AG20443 (cell line): ENCODE measurements at regions not wholly inside any gene's neighbourhood (a gene's known extent, or its start where the extent isn't known, plus 50 kb on each side); places are given as distances from the start of the nearest gene placed in this dataset.
A peak's percentile ranks its signal among the peaks of the same experiment; 100 is the strongest.

Experiments used
- DNase-seq: peaks from one replicate; pipeline ENCODE4 v3.0.0; 2012; ENCODE audit warnings: low spot score, mixed read lengths

DNA sequence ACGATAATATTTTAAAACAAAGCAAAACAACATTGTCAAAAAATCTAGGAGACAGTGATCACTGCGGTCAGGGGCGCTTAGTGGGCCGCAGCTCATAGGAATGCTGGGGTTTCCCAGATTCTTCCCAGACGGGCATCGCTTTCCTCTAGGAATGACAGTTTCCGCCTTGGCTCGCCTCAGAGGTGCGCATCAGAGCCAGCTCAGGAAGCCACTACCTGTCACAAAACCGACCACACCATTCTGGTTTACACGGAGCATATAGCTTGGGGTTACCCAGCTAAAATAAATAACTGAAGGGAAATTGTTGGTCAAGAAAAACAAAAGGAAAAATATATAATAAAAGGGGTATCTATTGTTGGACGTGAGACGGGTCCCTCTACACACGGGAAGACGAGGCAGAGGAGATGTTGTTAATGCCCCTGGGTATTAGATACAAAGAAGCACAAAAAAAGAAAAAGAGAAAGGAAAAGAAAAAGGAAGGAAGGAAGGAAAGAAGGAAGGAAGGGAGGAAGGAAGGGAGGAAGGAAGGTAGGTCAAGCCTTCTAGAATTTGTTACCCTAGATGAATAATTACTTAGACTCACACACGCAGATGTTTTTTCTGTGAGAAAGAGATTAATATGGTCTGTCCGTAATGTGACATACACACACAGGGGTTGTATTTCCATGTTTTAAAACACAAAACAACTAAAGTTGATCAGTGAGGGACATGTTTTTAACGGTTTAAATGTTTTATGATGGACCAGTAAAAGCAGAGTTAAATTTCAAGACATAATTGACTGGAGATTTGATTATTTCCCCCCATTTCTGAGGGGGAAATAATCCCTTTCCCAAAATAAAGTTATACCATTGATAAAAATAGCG, 292.4 kb upstream of the NFE2L3 start:
- no peak for DNase-seq

DNA sequence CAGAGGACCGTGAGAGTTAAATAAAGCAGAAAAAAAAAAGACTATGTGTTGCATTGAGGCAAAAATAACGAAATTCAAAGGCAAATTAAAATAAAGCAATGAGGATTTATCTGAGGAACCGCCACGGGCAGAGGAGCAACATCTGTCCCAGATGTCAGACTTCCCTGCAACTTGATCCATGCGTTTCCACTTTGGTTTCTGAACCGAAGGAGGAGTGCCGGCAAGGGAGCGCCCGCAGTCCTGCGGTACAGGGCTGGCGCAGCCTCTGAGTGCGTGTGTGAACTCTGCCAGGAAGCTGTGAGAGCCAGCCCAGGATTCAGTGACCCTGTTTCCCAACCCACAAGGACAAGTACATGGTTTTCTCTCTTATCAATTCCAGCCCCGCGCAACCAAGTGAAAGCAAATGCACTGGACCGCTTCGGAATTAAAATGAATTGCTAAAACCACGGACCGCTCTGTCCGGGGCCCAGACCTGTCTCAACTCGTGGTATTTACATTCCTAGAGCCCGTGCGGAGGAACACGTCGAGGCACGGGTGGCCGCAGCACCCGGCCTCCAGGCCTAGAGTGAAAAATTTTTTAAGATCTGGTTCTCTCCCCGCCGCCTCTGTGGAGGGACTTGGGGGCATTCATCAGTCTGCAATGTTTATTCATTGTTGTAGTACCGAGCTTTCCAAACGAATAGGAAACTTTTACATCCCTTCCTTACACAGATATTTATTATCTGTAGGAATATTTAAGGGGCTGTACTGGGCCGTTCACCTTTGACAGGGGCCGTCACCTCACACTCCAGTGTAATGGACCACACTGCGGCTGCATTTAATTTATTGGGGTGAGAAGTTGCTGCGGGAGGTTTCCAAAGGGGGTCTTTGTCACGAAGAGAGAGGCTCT, 291.5 kb upstream of the NFE2L3 start:
- peak; percentile 47 for DNase-seq

DNA sequence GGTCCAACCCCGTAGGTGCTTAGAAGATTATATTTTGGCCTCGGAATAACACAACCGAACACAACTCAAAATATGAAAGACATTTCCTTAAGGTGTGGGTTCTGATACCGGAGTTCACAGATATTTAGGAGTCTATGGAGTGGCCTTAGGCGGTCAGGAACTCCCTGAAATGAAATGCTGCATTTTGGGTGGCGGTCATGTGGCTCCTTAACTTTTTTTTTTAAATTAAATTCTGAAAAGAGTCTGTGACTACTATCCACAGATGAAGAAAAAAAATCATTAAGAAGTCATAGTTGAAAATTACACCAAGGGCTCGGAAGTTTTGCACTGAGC, 290.9 kb upstream of the NFE2L3 start:
- no peak for DNase-seq

DNA sequence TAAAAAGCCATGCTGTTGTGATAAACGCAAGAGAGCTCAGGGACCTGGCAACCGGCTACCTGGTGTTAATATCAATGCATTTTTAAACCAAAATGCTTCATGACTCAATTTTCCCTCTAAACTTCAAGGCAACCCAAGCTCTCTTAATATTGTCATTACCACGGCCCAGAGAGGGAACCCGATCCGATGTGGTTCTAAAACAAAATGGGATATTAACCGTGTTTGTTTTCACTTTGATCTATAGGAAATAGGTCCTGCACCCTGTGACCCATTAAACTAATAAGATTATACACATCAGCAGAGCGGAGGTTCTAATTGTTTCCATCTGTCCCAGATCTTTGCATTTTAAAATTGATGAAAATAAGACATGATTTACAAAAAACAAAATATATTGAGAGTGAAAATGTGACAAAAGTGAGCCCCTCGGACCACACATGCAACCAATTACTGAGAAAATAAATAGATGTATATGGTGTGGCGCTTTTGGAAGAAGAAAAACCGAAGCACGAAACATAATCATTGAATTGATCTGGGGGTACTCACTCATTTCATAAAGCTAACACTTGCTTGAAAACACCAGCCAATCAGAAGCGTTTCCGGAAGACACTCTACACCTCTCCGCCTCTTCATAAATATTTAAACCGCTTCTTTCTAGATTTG, 290.3 kb upstream of the NFE2L3 start:
- DNase-seq: no peak

DNA sequence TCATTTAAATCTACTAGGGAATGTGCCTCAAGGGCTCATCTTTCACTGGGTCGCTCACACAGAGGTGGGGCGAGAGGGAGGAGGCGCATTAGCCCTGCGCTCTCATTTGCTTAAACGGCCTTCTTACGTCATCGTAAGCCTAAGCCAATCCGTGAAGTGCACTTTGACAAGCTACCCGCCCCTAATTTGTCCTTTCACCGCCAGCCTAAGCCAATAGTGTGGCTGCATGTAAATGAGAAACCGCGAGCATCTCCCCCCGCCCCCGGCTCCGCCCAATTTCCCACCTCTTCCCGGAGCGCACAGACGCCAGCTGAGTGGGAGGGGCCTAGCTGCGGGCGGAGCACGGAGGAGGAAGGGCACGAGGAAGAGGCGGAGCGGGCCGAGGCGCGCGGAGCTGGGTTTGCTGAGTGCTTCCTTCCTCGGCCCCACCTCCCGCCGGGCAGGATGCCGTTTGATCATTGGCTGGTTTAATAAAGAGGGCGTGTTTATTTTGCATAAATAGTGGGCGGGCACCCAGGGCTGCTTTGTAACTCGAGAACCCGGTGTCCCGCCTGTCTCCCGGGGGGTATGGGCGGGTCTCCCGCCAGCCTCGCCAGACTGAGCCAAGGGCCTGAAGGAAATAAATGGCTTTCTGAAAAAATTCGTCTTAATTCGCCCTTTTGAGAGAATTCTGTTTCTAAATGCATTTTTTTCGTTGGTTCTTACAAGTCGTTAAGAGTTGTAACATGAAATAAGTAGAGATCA, 289.6 kb upstream of the NFE2L3 start:
- DNase-seq: peak; percentile 97

DNA sequence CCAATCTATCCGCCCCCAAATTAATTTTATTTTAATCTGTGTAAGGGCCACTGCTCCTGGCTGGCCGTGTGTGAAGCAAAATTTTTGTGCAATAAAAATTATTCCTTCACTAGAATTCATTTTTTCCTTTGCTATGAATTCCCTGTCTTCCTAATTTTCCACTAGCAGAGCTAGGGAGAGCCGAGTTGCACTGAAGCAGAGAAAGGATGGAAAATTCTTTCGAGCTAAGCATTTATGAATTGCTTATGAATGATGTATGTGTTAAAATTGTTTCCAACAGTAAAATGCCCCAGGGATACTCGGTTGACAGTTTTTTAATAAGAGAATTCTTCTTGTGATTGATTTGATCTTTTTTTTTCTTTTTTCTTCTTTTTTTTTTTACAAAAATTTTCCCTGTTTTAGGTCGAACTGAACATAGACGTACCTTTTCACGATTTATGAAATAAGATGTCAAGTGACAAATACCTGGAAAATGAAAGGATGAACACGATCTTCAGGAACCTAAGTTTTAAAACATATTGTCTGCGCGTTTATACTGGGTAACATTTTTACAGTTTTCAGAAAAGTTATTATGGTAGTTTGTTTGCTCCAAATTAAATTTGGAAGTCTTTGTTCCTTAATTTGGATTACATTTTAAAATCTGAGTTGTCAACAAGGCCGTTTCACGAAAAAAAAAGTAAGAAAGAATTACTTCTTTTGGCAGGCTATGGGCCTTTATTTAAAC, 288.8 kb upstream of the NFE2L3 start:
- DNase-seq: no peak

DNA sequence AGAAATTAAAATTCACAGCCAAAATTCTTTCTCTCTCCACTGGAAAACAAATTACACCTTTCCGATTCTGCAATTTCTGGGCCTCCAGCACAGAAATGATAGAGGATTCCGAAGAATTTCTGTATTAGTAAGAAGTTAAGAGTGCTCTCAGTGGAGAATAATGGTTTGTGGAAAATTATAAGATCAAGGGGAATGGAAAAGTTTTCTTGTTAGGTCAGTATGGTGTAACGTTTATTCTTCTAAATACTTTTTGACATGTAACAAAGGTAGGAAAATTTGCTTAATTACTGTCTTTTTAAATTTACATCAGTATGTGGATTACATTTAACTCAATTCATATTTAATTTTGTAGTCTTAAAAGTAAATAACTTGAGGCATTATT, 288.3 kb upstream of the NFE2L3 start:
- no peak for DNase-seq

DNA sequence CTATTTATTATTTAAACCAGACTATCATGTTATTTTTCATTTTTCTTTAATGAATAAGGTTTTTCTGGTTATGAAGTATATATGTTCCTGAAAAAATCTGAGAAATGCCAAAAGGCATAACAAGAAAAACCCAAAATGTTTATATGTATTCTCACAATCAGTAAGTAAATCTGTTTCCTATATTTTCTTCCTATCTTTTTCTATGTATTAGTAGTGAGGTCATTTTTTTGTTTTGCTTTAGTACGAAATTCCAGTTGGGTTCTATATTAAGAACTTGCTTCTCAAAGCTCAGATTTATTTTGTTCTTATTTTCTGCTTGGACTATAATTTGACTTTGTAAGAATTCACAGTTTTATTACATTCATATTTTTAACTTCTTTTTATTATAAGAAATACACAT, 287.5 kb upstream of the NFE2L3 start:
- no peak for DNase-seq

DNA sequence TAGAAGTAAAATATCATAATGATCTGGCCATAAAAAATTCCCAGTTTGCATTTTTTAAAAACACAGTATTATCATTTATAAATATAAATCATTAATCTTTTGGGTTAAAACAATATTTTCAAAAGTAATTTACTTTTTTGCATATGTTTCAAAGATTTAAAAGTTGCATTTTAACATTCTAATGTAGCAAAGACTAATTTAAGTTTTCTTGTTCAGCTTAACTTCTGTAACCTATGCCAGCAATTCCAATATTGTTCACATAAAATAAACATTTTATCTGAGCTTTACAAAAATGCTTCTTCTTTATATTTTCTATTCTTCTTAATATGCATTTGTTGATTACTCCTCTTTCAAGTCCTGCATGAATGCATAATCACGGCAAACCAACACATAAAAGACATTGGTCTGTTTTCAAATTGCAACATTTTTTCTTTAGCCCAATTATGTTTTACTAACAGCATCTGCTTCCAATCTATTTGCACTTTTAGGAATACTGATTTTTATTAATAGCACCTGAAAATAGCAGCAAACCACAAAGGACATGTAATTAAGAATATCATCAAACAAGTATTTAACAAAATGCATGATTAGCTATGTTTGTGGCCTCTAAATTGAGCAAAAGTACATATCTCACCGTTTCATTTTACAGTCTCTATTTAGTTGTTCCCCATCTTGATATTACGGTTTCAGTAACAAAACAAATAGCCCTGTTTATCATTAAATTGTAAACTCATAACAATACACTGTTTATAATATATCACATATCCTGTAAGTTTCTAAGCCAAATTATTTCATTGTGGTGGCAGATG, 286.9 kb upstream of the NFE2L3 start:
- DNase-seq: no peak

DNA sequence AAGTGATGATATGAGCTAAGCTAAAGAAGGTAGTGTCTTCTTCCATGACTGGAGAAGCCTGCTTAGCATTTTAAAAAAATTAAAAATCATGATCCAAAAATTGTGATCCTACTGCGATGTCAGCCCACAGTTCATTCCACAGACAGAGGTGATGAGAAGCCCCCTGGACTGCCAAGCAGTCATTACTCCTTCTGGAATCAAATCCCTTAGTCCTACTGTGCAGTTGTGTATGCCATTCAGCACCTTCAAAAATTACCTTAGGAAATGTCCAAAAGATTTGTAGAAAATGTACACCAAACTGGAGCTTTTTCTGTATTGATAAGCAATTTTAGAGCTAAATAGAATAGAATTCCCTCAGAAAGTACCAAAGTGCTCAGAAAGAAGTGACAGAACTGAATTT, 283.5 kb upstream of the NFE2L3 start:
- no peak for DNase-seq

DNA sequence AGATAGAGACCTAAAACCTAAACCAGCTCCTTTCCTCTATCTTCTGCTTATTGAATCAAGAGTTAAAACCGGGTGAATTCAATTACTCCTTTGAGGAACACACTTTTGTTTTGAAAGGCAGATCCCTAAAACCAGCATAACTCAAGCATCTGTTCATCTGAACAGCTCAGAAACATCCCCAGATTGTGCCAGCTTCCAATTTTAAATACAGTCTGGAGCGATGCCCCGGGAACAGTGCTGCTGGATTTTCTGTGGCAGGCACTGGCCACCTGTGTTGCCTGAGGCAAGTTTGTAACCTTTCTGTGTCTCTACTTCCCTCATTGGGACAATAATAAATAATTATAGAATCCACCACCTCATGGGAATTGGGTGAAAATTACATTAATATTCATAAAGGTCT, 281.4 kb upstream of the NFE2L3 start:
- DNase-seq: no peak

DNA sequence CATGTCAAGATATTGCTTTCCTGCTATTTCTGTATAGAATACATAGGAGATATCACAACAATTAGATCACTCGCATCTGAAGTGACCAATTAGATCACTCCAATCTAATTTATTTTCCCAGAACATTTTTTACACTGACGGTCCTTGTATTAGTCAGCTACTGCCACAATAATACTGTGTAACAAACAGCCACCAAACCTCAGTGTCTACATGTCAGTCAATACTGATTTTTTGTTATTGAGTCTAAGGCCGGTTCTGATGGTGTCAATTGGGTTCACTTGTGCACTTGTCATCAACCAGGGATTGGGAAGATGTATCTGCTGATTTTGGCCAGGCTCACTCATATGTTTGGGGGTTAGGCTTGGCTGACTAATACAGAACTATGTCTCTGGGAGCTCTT, 275.9 kb upstream of the NFE2L3 start:
- no peak for DNase-seq

DNA sequence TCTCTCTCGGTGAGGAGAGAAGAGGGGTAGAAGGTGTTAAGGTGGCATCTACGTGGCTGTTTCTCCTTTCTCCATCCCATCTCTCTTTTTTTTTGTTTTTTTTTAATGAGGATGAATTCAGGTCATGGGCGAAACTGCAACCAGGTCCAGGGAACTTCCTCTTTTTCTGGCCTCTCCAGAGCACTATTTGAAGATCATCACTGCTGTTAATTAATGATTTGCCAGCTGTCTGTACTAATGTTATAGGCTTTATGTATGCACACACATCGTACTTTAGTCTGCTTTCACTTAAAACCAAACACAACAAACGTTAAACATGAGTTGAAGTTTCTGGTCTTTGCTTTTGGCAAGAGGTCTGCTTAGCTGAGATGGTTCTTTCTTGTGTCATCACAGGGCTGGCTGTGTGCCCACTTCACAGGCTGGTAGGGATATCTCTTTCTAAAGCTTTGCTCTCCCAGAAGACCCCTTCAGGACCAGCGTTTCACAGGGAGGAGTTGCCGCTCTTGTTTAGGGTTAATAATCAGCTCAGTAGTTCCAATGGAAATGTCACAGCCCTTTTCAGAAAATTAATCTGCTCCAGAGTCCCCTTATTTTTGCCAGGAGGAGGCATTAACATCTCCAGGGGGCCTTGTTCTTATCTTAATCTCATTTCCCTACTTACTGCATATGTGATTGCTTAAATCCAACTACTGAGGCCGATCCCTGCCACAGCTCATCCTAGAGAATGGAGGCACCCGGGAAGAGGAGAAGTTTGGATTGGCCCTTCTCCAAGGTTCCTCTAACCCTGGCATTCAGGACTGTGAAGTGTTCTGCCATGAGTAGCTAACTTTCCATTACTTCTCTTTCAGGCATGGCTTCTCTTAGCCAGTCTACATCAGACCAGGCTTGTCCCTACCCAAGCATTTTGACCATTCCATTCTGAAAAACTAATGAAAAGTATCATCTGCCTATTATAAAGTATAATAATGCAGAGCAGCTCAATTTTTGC, 273.9 kb upstream of the NFE2L3 start:
- no peak for DNase-seq

DNA sequence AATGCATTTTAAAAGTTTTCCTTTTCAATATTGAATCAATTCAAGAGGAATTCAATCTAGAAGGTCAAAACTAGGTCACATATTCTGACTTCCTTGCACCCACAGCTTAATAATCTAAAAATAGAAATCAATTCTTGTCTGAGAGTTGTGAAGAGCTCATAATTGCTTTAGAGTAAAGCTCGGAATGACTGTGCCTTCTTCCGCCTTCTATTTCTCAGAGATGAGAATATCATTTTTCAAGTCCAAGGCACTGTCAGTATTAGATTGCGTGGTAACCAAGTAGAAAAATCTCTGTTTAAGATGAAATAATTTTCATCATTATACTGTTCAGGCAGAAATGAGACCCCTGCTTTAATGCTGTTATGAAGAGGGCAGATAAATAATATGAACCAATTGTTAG, 272.2 kb upstream of the NFE2L3 start:
- no peak for DNase-seq

DNA sequence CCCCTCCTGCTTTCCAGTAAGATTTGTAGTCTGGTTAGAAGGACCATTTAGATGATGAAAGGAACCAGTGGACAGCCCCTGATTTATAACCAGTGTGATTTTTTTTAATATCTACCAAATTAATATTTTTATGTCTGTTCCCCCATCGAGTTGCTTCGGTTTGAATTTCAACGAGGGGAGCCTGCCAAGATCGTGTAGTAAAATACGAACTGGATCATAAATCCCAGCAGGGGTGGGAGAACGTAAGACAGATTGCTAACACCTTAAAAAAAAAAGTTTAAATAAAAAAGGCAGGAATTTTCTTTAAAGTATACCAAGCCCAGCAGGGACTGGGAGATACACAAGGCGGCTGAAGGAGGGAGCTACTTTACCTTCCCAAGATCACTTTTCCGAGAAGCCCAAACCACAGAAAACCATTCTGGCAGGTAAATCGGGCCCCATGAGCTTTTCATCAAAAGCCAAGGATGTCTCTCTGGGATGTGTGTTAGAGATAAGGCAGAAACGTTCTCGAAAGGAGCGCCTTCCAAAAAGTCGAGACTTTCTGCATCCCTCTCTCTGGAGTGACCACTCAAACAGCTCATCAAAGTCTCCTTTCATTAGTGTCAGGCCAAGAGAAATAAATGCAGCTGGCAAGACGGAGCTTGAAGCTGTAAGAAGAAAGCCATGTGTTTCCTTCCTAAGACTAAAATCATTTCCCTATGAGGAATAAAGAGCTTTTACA, 270.5 kb upstream of the NFE2L3 start:
- DNase-seq: no peak

DNA sequence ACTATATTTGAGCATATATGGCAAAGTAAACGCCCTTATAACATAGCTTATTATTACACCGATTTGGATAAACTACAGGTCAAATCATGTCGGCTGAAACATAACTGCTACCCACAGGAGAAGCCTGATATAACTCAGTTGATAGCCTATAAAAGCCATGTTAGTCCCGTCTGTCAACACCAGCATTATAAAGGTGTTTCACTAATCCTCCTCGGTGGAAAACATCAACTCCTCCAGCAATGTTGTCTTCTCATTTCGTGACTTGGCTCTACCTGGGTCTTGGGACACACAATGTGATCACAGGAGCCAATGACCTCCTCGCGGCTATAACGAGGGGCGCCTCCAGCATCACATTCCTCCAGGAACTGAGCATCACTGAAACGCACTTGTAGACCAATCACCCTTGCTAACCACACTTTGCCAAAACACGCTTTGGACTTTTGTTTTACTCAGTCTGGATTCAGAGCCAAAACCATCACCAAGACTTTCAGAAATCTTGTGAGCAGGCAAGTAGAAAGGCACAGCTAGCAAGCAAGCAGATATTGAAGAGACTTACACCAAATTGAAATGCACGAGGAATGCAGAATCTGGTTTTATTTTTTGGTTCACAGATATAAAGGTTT, 269.7 kb upstream of the NFE2L3 start:
- DNase-seq: no peak

DNA sequence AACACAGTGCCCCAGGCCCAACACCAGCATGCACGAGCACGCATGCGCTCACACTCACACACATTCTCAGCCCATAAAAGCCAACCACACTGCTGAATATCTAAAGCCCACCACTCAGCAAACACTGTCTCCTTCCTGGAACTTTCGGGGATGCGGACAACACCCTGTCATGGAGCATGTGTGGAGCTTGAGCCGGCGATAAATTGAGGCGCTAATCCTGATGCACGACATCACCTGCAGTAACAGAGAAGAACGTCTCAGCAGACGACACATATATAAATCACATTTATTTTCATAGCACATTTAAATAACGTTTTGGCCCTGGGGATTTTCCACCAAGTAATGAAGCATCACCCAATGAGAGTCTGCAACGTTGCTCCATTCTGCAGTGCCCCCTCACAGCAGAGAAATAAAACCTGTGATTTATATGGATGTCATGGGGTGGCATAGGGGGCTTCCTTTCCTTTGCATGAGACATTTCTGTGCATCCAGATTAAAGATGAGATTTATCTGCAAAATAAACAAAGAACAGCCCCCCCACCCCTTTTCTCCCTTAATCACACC, 267.7 kb upstream of the NFE2L3 start:
- no peak for DNase-seq

DNA sequence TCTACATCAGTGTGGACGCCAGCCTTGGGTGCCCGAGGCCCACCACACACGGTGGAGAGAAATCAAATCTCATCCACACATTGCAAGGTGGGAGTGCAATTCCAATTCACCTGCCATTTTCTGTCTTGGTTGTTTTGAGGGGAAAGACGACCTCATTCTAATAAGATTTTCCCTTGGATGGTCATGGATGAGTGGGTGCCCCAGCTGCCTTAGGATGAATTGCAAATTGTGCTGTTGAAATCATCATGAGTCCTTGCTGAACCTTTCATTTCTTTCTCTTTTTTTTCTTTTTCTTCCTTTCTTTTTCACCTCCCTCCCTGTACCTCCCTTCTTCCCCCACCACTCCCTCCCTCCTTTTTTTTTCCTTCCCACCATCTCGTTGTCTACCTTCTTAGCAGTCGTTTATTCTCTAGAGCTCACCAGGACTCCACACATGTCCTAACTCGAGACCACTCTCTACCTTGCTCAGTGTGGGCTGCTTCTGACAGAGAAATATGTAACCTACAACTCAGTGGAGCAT, 266.9 kb upstream of the NFE2L3 start:
- no peak for DNase-seq
